ENCODE measurements at regions not wholly inside any gene's neighbourhood (a gene's known extent, or its start where the extent isn't known, plus 50 kb on each side); places are given as distances from the start of the nearest gene placed in this dataset.

GRCh38 chr9:28320616-28321015, 747.3 kb upstream of the C9orf72 start:
- Histone ChIP-seq H3K9me3 (ENCODE audit: control insufficient read depth, insufficient read depth, low read depth, low read length) (no peaks in the 10 kb centered on the region), H3K4me3 (ENCODE audit: low read depth, low read length) (no peak overlapping the region), H3K36me3 (ENCODE audit: control insufficient read depth in 2 of 2, insufficient read depth in 1 of 2, low read length in 2 of 2) (no peaks in the 10 kb centered on the region), H3K4me1 (ENCODE audit: control insufficient read depth, insufficient read depth, low read length) (no peaks in the 10 kb centered on the region), H3K27ac (ENCODE audit: extremely low read depth, low read depth, low read length) (no peak overlapping the region)
- ChIA-PET POLR2A (no interaction called here), CTCF (interaction anchor here (0.5 kb wide), 1 partner anchor 83 kb away, joined by 3 read pairs; no protein-coding TSS in a partner anchor)
- TF ChIP-seq PBX3 (CRISPR knock-in tag; IDR thresholded peaks at IDR 0.05) (no peak), ZNF518A (tag by site-specific recombination; conservative IDR thresholded peaks at IDR 0.05; ENCODE audit: low read depth) (no peak), HOXA7 (CRISPR knock-in tag; IDR thresholded peaks at IDR 0.05; ENCODE audit: borderline replicate concordance) (no peak), ZNF140 (tag by site-specific recombination; IDR thresholded peaks at IDR 0.05) (no peak), ZNF223 (tag by site-specific recombination; IDR thresholded peaks at IDR 0.05) (no peak)

DNA sequence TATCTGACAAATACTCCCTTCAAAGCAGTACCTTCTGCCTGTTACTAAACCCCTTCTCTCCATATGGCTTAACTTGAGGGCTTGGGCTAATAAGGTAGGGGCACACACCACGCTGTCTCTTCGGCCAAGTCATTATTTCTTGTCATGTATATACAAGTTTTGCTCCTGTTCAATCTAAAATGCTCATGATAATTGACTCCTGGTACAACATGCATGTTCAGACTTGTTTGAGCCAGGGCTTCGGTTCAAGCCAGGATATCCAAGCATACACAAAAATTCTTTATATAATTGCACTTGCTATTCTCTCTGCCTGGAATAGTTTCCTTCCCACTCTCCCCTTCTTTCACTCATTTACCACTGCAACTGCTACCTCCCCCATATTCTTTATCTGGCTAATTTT, 756.0 kb upstream of the C9orf72 start:
- H3K4me1 ChIP-seq (ENCODE audit: control insufficient read depth, insufficient read depth, low read length), result no peaks in the 10 kb centered on the region
- ChIA-PET POLR2A (no interaction called here), CTCF (no interaction called here)
- no peak overlapping the region for H3K27ac ChIP-seq (ENCODE audit: extremely low read depth, low read depth, low read length)
- H3K36me3 ChIP-seq (ENCODE audit: control insufficient read depth in 2 of 2, insufficient read depth in 1 of 2, low read length in 2 of 2), result no peaks in the 10 kb centered on the region
- H3K4me3 ChIP-seq (ENCODE audit: low read depth, low read length), result no peak overlapping the region
- no peaks in the 10 kb centered on the region for H3K9me3 ChIP-seq (ENCODE audit: control insufficient read depth, insufficient read depth, low read depth, low read length)
- TF ChIP-seq ZNF777 (tag by site-specific recombination; IDR thresholded peaks at IDR 0.05; ENCODE audit: borderline replicate concordance), result no peak
- no peak for TF ChIP-seq ZNF146 (tag by site-specific recombination; IDR thresholded peaks at IDR 0.05)
- no peak for TF ChIP-seq SP2 (tag by site-specific recombination; IDR thresholded peaks at IDR 0.05)
- no peak for TF ChIP-seq ZBTB20 (tag by site-specific recombination; IDR thresholded peaks at IDR 0.05)
- no peak for TF ChIP-seq ZNF24 (tag by site-specific recombination; IDR thresholded peaks at IDR 0.05)
- no peak for TF ChIP-seq ZNF629 (tag by site-specific recombination; IDR thresholded peaks at IDR 0.05)
- TF ChIP-seq GFI1B (tag by site-specific recombination; IDR thresholded peaks at IDR 0.05), result no peak
- no peak for TF ChIP-seq BCL11A (tag by site-specific recombination; IDR thresholded peaks at IDR 0.05; ENCODE audit: low read depth)
- TF ChIP-seq IKZF3 (tag by site-specific recombination; IDR thresholded peaks at IDR 0.05), result no peak
- no peak for TF ChIP-seq HOXC10 (CRISPR knock-in tag; IDR thresholded peaks at IDR 0.05)
- TF ChIP-seq ZNF514 (tag by site-specific recombination; IDR thresholded peaks at IDR 0.05), result no peak
- TF ChIP-seq TRIM28 (IDR thresholded peaks at IDR 0.05; ENCODE audit: borderline replicate concordance, low read length), result no peak
- no peak for TF ChIP-seq KLF7 (tag by site-specific recombination; IDR thresholded peaks at IDR 0.05; ENCODE audit: borderline replicate concordance)
- TF ChIP-seq ZNF292 (tag by site-specific recombination; IDR thresholded peaks at IDR 0.05; ENCODE audit: borderline replicate concordance, low read depth), result no peak
- no peak for TF ChIP-seq ZNF785 (tag by site-specific recombination; IDR thresholded peaks at IDR 0.05)
- TF ChIP-seq SCRT2 (tag by site-specific recombination; IDR thresholded peaks at IDR 0.05), result no peak
- no peak for TF ChIP-seq KLF17 (tag by site-specific recombination; IDR thresholded peaks at IDR 0.05)
- TF ChIP-seq ZNF148 (tag by site-specific recombination; IDR thresholded peaks at IDR 0.05; ENCODE audit: borderline replicate concordance), result no peak

Data from HEK293 (cell line).